K562 (cell line): ENCODE measurements at regions not wholly inside any gene's neighbourhood (a gene's known extent, or its start where the extent isn't known, plus 50 kb on each side); places are given as distances from the start of the nearest gene placed in this dataset.

Source experiments
- ATAC-seq: fragments of 200-7000 bp; cut with Tn5 transposase; 3 replicates; pipeline ENCODE4 v1.9.1; 2020; ENCODE audit warnings: moderate library complexity
- BruUV-seq: library from RNA; stranded (reverse); fragments of 400-500 nt; replicated peaks from 2 replicates; lab custom pipeline; 2021; lab: Mats Ljungman, UMichigan
- CTCF ChIA-PET: fragments of 300-600 bp; formaldehyde crosslinking; extraction: SDS; loops from one replicate; lab custom pipeline; 2021; ENCODE audit warnings: low intra/inter-chr PET ratio; lab: Yijun Ruan, JAX
- POLR2A ChIA-PET: fragments of 300-600, 350-650 bp; sonication (Branson Sonifier 250); formaldehyde crosslinking; extraction: SDS; loops from one replicate; lab custom pipeline; 2021; ENCODE audit warnings: antibody characterized with exemption, inconsistent platforms; lab: Yijun Ruan, JAX
- DNase-seq, 4 experiments: peaks; one replicate each; pipeline versions ENCODE4 v3.0.0 to v3.0.0-alpha.2; 2011 to 2018; ENCODE audit warnings: low spot score in 3 of 4, mixed read lengths in 3 of 4; ENCODE audit errors: extremely low read depth in 1 of 4
- FAIRE-seq: peaks from 2 replicates; lab custom pipeline; 2011; peaks lifted over from hg19 to GRCh38; lab: Jason Lieb, UNC
- H2AFZ ChIP-seq: 2 replicates; pipeline ENCODE4 v1.6.0; 2011; ENCODE audit warnings: low read depth, low read length, control low read depth, inconsistent platforms
- H3K27ac ChIP-seq: fragments of 200-600 bp; 3 replicates; pipeline ENCODE4 v1.8.0; 2011; ENCODE audit warnings: low read depth, mild to moderate bottlenecking, control low read depth, inconsistent platforms, low read length, moderate library complexity, mixed read lengths; ENCODE audit errors: extremely low read depth
- H3K27me3 ChIP-seq, 2 experiments: fragments of 300-600 bp in 1 of 2; 2 replicates in 1 of 2; 3 replicates in 1 of 2; pipeline versions ENCODE4 v1.6.0 to v1.8.0; 2011; ENCODE audit warnings: inconsistent platforms in 2 of 2, low read length in 2 of 2, mild to moderate bottlenecking in 1 of 2, mixed read lengths in 1 of 2, moderate library complexity in 1 of 2; ENCODE audit not compliant: control insufficient read depth in 2 of 2, insufficient read depth in 2 of 2
- H3K36me3 ChIP-seq: fragments of 300-600 bp; 3 replicates; pipeline ENCODE4 v1.8.0; 2011; ENCODE audit warnings: mild to moderate bottlenecking, low read length, inconsistent platforms; ENCODE audit not compliant: control insufficient read depth, insufficient read depth
- H3K4me1 ChIP-seq, 2 experiments: fragments of 200-600 bp in 1 of 2; replicated peaks in 1 of 2; 2 replicates in 1 of 2; 3 replicates in 1 of 2; pipeline versions ENCODE4 v1.5.1 to v1.8.0; 2011; ENCODE audit warnings: inconsistent platforms in 2 of 2, low read length in 2 of 2, mild to moderate bottlenecking in 1 of 2, mixed read lengths in 1 of 2, moderate library complexity in 1 of 2; ENCODE audit not compliant: control insufficient read depth in 2 of 2, insufficient read depth in 2 of 2
- H3K4me2 ChIP-seq: 2 replicates; pipeline ENCODE4 v1.6.1; 2011; ENCODE audit warnings: low read length, control low read depth, inconsistent platforms, mixed read lengths; ENCODE audit not compliant: insufficient read depth
- H3K4me3 ChIP-seq: fragments of 200-600 bp; sonication (generic), shearing (Covaris generic); 2 replicates; pipeline ENCODE4 v1.5.1; 2016; ENCODE audit warnings: control low read depth, inconsistent platforms
- H3K79me2 ChIP-seq: fragments of 200-600 bp; 3 replicates; pipeline ENCODE4 v1.8.0; 2011; ENCODE audit warnings: low read length, inconsistent platforms; ENCODE audit not compliant: control insufficient read depth, insufficient read depth
- H3K9ac ChIP-seq, 2 experiments: 2 replicates each; pipeline versions ENCODE4 v1.6.0 to v1.6.1; 2011; ENCODE audit warnings: low read depth in 2 of 2, low read length in 2 of 2, control low read depth in 1 of 2, inconsistent platforms in 1 of 2, mild to moderate bottlenecking in 1 of 2, mixed read lengths in 1 of 2; ENCODE audit not compliant: insufficient read depth in 1 of 2
- H3K9me1 ChIP-seq: one replicate; pipeline ENCODE4 v1.6.0; 2011; ENCODE audit warnings: inconsistent platforms, mild to moderate bottlenecking, low read length, moderate library complexity; ENCODE audit not compliant: control insufficient read depth, insufficient read depth
- H3K9me3 ChIP-seq: replicated peaks from 2 replicates; pipeline ENCODE4 v1.5.1; 2011; ENCODE audit warnings: low read depth, low read length, inconsistent platforms; ENCODE audit not compliant: control insufficient read depth, insufficient read depth
- H4K20me1 ChIP-seq: replicated peaks from 2 replicates; pipeline ENCODE4 v1.6.1; 2011; ENCODE audit warnings: low read length, inconsistent platforms, mixed read lengths; ENCODE audit not compliant: control insufficient read depth, insufficient read depth
- BDP1 ChIP-seq: IDR thresholded peaks from 3 replicates; pipeline ENCODE4 v1.6.1; 2011; ENCODE audit not compliant: insufficient read length, insufficient read depth
- E2F6 ChIP-seq, 2 experiments: IDR thresholded peaks; 2 replicates each; pipeline ENCODE4 v1.6.1; 2011; ENCODE audit warnings: borderline replicate concordance in 1 of 2, control low read depth in 1 of 2, low read depth in 1 of 2, low read length in 1 of 2, mild to moderate bottlenecking in 1 of 2, mixed read lengths in 1 of 2, moderate library complexity in 1 of 2; ENCODE audit not compliant: insufficient read depth in 1 of 2, insufficient read length in 1 of 2, poor library complexity in 1 of 2, severe bottlenecking in 1 of 2; ENCODE audit errors: extremely low read depth in 1 of 2
- GTF3C2 ChIP-seq: IDR thresholded peaks from 3 replicates; pipeline ENCODE4 v1.6.1; 2011; ENCODE audit warnings: borderline replicate concordance, mild to moderate bottlenecking, moderate library complexity; ENCODE audit not compliant: insufficient read length; ENCODE audit errors: extremely low read depth
- MEF2D ChIP-seq: conservative IDR thresholded peaks from 2 replicates; pipeline ENCODE4 v1.6.1; 2016; ENCODE audit warnings: low read depth, missing genetic modification characterization, missing compliant biosample characterization
- NCOA1 ChIP-seq: fragments of 450-650 bp; IDR thresholded peaks from 2 replicates; pipeline ENCODE4 v1.6.1; 2016; ENCODE audit warnings: low read depth
- NR2F6 ChIP-seq: fragments of 450-650 bp; formaldehyde crosslinking; IDR thresholded peaks from 2 replicates; pipeline ENCODE4 v1.4.0; 2020; ENCODE audit warnings: mild to moderate bottlenecking
- PCBP2 ChIP-seq: fragments of 200-400 bp; formaldehyde crosslinking; IDR thresholded peaks from 2 replicates; pipeline ENCODE4 v1.6.1; 2018; ENCODE audit warnings: low read length, low read depth, mild to moderate bottlenecking, moderate library complexity; ENCODE audit not compliant: poor library complexity, severe bottlenecking
- POLR2H ChIP-seq: IDR thresholded peaks from 2 replicates; pipeline ENCODE4 v1.6.1; 2016; ENCODE audit warnings: missing genetic modification characterization, low read depth, mild to moderate bottlenecking, control low read depth, missing compliant biosample characterization, moderate library complexity
- POLR3A ChIP-seq: IDR thresholded peaks from 2 replicates; pipeline ENCODE4 v1.6.1; 2011; ENCODE audit warnings: borderline replicate concordance, mild to moderate bottlenecking, moderate library complexity; ENCODE audit not compliant: insufficient read length, insufficient read depth; ENCODE audit errors: extremely low read depth
- SMAD4 ChIP-seq: fragments of 250-450 bp; sonication (Bioruptor Pico); conservative IDR thresholded peaks from 2 replicates; pipeline ENCODE4 v1.8.0; 2021; ENCODE audit warnings: inconsistent platforms, mild to moderate bottlenecking, moderate library complexity
- USF1 ChIP-seq: sonication (generic); formaldehyde crosslinking; IDR thresholded peaks from 2 replicates; pipeline ENCODE4 v1.9.0; 2022; ENCODE audit warnings: mild to moderate bottlenecking, missing genetic modification reagents
- ZNF140 ChIP-seq: fragments of 250-450 bp; sonication (Bioruptor Pico); IDR thresholded peaks from 2 replicates; pipeline ENCODE4 v1.8.0; 2021; ENCODE audit warnings: moderate library complexity, mild to moderate bottlenecking, inconsistent platforms
- ZNF143 ChIP-seq: sonication (generic); formaldehyde crosslinking; IDR thresholded peaks from 2 replicates; pipeline ENCODE4 v1.9.0; 2022; ENCODE audit warnings: mild to moderate bottlenecking, missing genetic modification reagents
- ZNF780A ChIP-seq: fragments of 250-450 bp; sonication (Bioruptor Pico); IDR thresholded peaks from 2 replicates; pipeline ENCODE4 v1.5.0; 2021; ENCODE audit warnings: mild to moderate bottlenecking
- WGBS: fragments of 100-300 bp; shearing (Covaris generic); methylation state at CpG from one replicate; pipeline ENCODE4 v1.1.6; 2016; ENCODE audit warnings: low coverage, mixed read lengths; ENCODE audit not compliant: insufficient coverage; ENCODE audit errors: missing lambda C conversion rate; 5-methylcytosine and 5-hydroxymethylcytosine counted together
- in situ Hi-C: fragments of 300-500 bp; cut with MboI; formaldehyde crosslinking; loops from 4 replicates; pipeline ENCODE4 v1.15.0; 2018; ENCODE audit warnings: inconsistent platforms, mixed read lengths
- intact Hi-C: fragments of 100-400 bp; cut with micrococcal nuclease; formaldehyde crosslinking; loops from 2 replicates; pipeline ENCODE4 v1.14.2; 2022
- TF ChIP-seq, protein P1 (sequence below): IDR thresholded peaks from 2 replicates; pipeline ENCODE4 v1.6.1; 2011; ENCODE audit not compliant: insufficient read length; ENCODE audit errors: extremely low read depth

- CTCF ChIA-PET: no interaction called here
- Histone ChIP-seq H3K36me3 (no peaks in the 10 kb centered on the region), H2AFZ (no peak overlapping the region), H3K4me3 (no peak overlapping the region), H3K4me1 (no peaks in the 10 kb centered on the region; a peak in 1 of 5 replicates), H3K9me1 (no peaks in the 10 kb centered on the region)
- POLR2A ChIA-PET: no interaction called here
- no peak for ATAC-seq
- intact Hi-C loops: no loop called here
- TF ChIP-seq SMAD4 (CRISPR knock-in tag) (no peak), ZNF143 (CRISPR knock-in tag) (no peak), ZNF780A (no peak), USF1 (CRISPR knock-in tag) (no peak), BDP1 (no peak), NR2F6 (CRISPR knock-in tag) (no peak), POLR3A (no peak), MEF2D (tag) (no peak), NCOA1 (no peak), GTF3C2 (no peak), ZNF140 (CRISPR knock-in tag) (no peak), E2F6 (IDR thresholded peaks at IDR 0.05; ENCODE audit: borderline replicate concordance in 1 of 2, extremely low read depth in 1 of 2, insufficient read depth in 1 of 2, insufficient read length in 1 of 2, low read depth in 1 of 2, low read length in 1 of 2, poor library complexity in 1 of 2, severe bottlenecking in 1 of 2) (no peak), PCBP2 (no peak), POLR2H (tag) (no peak)
- TF ChIP-seq, protein P1, sequence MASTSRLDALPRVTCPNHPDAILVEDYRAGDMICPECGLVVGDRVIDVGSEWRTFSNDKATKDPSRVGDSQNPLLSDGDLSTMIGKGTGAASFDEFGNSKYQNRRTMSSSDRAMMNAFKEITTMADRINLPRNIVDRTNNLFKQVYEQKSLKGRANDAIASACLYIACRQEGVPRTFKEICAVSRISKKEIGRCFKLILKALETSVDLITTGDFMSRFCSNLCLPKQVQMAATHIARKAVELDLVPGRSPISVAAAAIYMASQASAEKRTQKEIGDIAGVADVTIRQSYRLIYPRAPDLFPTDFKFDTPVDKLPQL: no peak
- TF ChIP-seq, all 486 proteins: peak for 0
- no peak for FAIRE-seq
- DNase-seq: no peak
- in situ Hi-C loops: no loop called here
- H4K20me1 ChIP-seq: no peaks in the 10 kb centered on the region
- no peak overlapping the region for H3K4me2 ChIP-seq
- no TSS peak for BruUV-seq
- WGBS: 53% methylated on average over 3 of the region's 3 CpGs
- H3K9ac ChIP-seq: no peak overlapping the region
- no peaks in the 10 kb centered on the region for H3K79me2 ChIP-seq
- no peak overlapping the region for H3K27ac ChIP-seq
- H3K9me3 ChIP-seq: no peaks in the 10 kb centered on the region
- no peaks in the 10 kb centered on the region for H3K27me3 ChIP-seq
Observed at GRCh38 chr12:23356440-23356839, 593.0 kb downstream of the SOX5 start.
